ENCODE measurements at regions not wholly inside any gene's neighbourhood (a gene's known extent, or its start where the extent isn't known, plus 50 kb on each side); places are given as distances from the start of the nearest gene placed in this dataset.

GRCh38 chr4:111410571-111410970 is 734.7 kb upstream of the FAM241A start:
- H3K4me3 ChIP-seq = no peak overlapping the region
- H3K27me3 ChIP-seq = no peaks in the 10 kb centered on the region

DNA sequence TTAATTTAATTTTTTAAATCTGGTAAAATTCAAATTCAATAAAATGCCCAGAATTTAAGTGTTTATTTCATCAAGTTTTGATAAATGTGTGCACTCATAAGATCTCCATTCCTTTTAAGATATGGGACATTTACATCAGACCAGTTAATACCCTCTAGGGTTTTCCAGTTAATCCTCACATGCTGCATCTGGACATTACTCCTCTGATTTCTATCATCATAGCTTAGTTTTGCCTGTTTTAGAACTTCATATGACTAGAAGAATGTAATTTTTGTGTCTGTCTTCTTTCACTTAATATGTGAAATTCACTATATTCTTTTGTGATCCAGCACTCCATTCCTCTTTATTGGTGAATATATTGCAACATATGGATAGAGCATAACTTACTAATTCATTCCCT is 727.7 kb upstream of the FAM241A start:
- Histone ChIP-seq H3K27me3 (no peaks in the 10 kb centered on the region), H2AFZ (no peak overlapping the region), H3K79me2 (no peaks in the 10 kb centered on the region), H3K4me2 (no peak overlapping the region), H3K36me3 (replicated peaks; ENCODE audit: insufficient read depth, low read depth) (no peaks in the 10 kb centered on the region), H4K20me1 (ENCODE audit: insufficient read depth, poor library complexity, severe bottlenecking) (no peaks in the 10 kb centered on the region), H3K4me1 (ENCODE audit: insufficient read depth) (no peaks in the 10 kb centered on the region), H3K9me2 (replicated peaks; ENCODE audit: insufficient read depth) (no peaks in the 10 kb centered on the region), H3K27ac (no peak overlapping the region), H3K4me3 (no peak overlapping the region), H3K9me3 (ENCODE audit: low read depth) (no peaks in the 10 kb centered on the region)
- no peak for DNase-seq (ENCODE audit: low spot score)
- TF ChIP-seq EZH2phosphoT487 (IDR thresholded peaks at IDR 0.05; ENCODE audit: low read depth, severe bottlenecking, unreplicated experiment) = no peak
- TF ChIP-seq, protein P1, sequence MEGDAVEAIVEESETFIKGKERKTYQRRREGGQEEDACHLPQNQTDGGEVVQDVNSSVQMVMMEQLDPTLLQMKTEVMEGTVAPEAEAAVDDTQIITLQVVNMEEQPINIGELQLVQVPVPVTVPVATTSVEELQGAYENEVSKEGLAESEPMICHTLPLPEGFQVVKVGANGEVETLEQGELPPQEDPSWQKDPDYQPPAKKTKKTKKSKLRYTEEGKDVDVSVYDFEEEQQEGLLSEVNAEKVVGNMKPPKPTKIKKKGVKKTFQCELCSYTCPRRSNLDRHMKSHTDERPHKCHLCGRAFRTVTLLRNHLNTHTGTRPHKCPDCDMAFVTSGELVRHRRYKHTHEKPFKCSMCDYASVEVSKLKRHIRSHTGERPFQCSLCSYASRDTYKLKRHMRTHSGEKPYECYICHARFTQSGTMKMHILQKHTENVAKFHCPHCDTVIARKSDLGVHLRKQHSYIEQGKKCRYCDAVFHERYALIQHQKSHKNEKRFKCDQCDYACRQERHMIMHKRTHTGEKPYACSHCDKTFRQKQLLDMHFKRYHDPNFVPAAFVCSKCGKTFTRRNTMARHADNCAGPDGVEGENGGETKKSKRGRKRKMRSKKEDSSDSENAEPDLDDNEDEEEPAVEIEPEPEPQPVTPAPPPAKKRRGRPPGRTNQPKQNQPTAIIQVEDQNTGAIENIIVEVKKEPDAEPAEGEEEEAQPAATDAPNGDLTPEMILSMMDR (IDR thresholded peaks at IDR 0.05; ENCODE audit: poor library complexity) = no peak
- TF ChIP-seq EZH2 (IDR thresholded peaks at IDR 0.05; ENCODE audit: borderline replicate concordance) = no peak

More at GRCh38 chr4:111410571-111410970, 734.7 kb upstream of the FAM241A start:
- H3K27ac ChIP-seq = no peak overlapping the region
- H3K9me2 ChIP-seq (replicated peaks; ENCODE audit: insufficient read depth) = no peaks in the 10 kb centered on the region
- DNase-seq (ENCODE audit: low spot score) = no peak
- no peaks in the 10 kb centered on the region for H3K9me3 ChIP-seq (ENCODE audit: low read depth)
- no peaks in the 10 kb centered on the region for H3K4me1 ChIP-seq (ENCODE audit: insufficient read depth)
- no peaks in the 10 kb centered on the region for H3K36me3 ChIP-seq (replicated peaks; ENCODE audit: insufficient read depth, low read depth)
- no peaks in the 10 kb centered on the region for H4K20me1 ChIP-seq (ENCODE audit: insufficient read depth, poor library complexity, severe bottlenecking)
- H3K4me2 ChIP-seq = no peak overlapping the region
- TF ChIP-seq, protein P1 (IDR thresholded peaks at IDR 0.05; ENCODE audit: poor library complexity) = no peak
- TF ChIP-seq EZH2 (IDR thresholded peaks at IDR 0.05; ENCODE audit: borderline replicate concordance) = no peak
- no peak for TF ChIP-seq EZH2phosphoT487 (IDR thresholded peaks at IDR 0.05; ENCODE audit: low read depth, severe bottlenecking, unreplicated experiment)
- no peaks in the 10 kb centered on the region for H3K79me2 ChIP-seq
- no peak overlapping the region for H2AFZ ChIP-seq

- no peak overlapping the region for H2AFZ ChIP-seq
- DNase-seq (ENCODE audit: low spot score) = no peak
- H3K4me3 ChIP-seq = no peak overlapping the region
- no peaks in the 10 kb centered on the region for H3K9me2 ChIP-seq (replicated peaks; ENCODE audit: insufficient read depth)
- no peak overlapping the region for H3K27ac ChIP-seq
- no peak for TF ChIP-seq EZH2phosphoT487 (IDR thresholded peaks at IDR 0.05; ENCODE audit: low read depth, severe bottlenecking, unreplicated experiment)
- TF ChIP-seq, protein P1 (IDR thresholded peaks at IDR 0.05; ENCODE audit: poor library complexity) = no peak
- TF ChIP-seq EZH2 (IDR thresholded peaks at IDR 0.05; ENCODE audit: borderline replicate concordance) = no peak
- H3K9me3 ChIP-seq (ENCODE audit: low read depth) = no peaks in the 10 kb centered on the region
- H3K79me2 ChIP-seq = no peaks in the 10 kb centered on the region
- H3K27me3 ChIP-seq = no peaks in the 10 kb centered on the region
- H4K20me1 ChIP-seq (ENCODE audit: insufficient read depth, poor library complexity, severe bottlenecking) = no peaks in the 10 kb centered on the region
- H3K4me1 ChIP-seq (ENCODE audit: insufficient read depth) = no peaks in the 10 kb centered on the region
- H3K36me3 ChIP-seq (replicated peaks; ENCODE audit: insufficient read depth, low read depth) = no peaks in the 10 kb centered on the region
- no peak overlapping the region for H3K4me2 ChIP-seq
- WGBS (ENCODE audit: low lambda C conversion rate, missing lambda C conversion rate) = 56% methylated on average over 2 of the region's 2 CpGs
Observed at GRCh38 chr4:111433441-111433840, 711.8 kb upstream of the FAM241A start.

GRCh38 chr4:111434586-111434985 is 710.7 kb upstream of the FAM241A start:
- Histone ChIP-seq H3K9me3 (ENCODE audit: low read depth) (no peaks in the 10 kb centered on the region), H2AFZ (no peak overlapping the region), H3K4me1 (ENCODE audit: insufficient read depth) (no peaks in the 10 kb centered on the region), H4K20me1 (ENCODE audit: insufficient read depth, poor library complexity, severe bottlenecking) (no peaks in the 10 kb centered on the region), H3K79me2 (no peaks in the 10 kb centered on the region), H3K36me3 (replicated peaks; ENCODE audit: insufficient read depth, low read depth) (no peaks in the 10 kb centered on the region), H3K4me3 (no peak overlapping the region), H3K27ac (no peak overlapping the region), H3K4me2 (no peak overlapping the region), H3K27me3 (no peaks in the 10 kb centered on the region), H3K9me2 (replicated peaks; ENCODE audit: insufficient read depth) (no peaks in the 10 kb centered on the region)
- no peak for DNase-seq (ENCODE audit: low spot score)
- TF ChIP-seq, protein P1 (IDR thresholded peaks at IDR 0.05; ENCODE audit: poor library complexity) = no peak
- TF ChIP-seq EZH2 (IDR thresholded peaks at IDR 0.05; ENCODE audit: borderline replicate concordance) (no peak), EZH2phosphoT487 (IDR thresholded peaks at IDR 0.05; ENCODE audit: low read depth, severe bottlenecking, unreplicated experiment) (no peak)
- WGBS (ENCODE audit: low lambda C conversion rate, missing lambda C conversion rate) = 79% methylated on average over 7 of the region's 7 CpGs
